Psoas muscle (tissue), 7 donors: ENCODE measurements at regions not wholly inside any gene's neighbourhood (a gene's known extent, or its start where the extent isn't known, plus 50 kb on each side); places are given as distances from the start of the nearest gene placed in this dataset.

Experiments used
- ATAC-seq, 4 donors: fragments of 200-7000 bp; cut with Tn5 transposase; one replicate each; pipeline ENCODE4 v1.9.1; 2020; ENCODE audit warnings: moderate library complexity in 3 of 4, mild to moderate bottlenecking in 2 of 4
- DNase-seq, 2 donors: peaks; one replicate each; pipeline ENCODE4 v3.0.0-alpha.2; 2020
- H3K27ac ChIP-seq: fragments of 200-600 bp; one replicate; pipeline ENCODE4 v1.8.0; 2022
- H3K27me3 ChIP-seq, 3 donors: fragments of 200-600 bp in 1 of 3; one replicate each; pipeline versions ENCODE4 v1.6.1 to v1.8.0; 2013 to 2022; ENCODE audit warnings: low read length in 2 of 3, mild to moderate bottlenecking in 2 of 3, moderate library complexity in 1 of 3; ENCODE audit not compliant: insufficient read depth in 3 of 3
- H3K36me3 ChIP-seq, 2 donors: fragments of 200-600 bp in 1 of 2; one replicate each; pipeline versions ENCODE4 v1.6.1 to v1.8.0; 2013 to 2022; ENCODE audit warnings: low read depth in 1 of 2, mild to moderate bottlenecking in 1 of 2, moderate library complexity in 1 of 2; ENCODE audit not compliant: insufficient read depth in 1 of 2
- H3K4me1 ChIP-seq: fragments of 200-600 bp; one replicate; pipeline ENCODE4 v1.8.0; 2022
- H3K4me3 ChIP-seq: fragments of 200-600 bp; one replicate; pipeline ENCODE4 v1.8.0; 2022; ENCODE audit warnings: mild to moderate bottlenecking
- H3K9me3 ChIP-seq: fragments of 200-600 bp; one replicate; pipeline ENCODE4 v1.8.0; 2022
- CTCF ChIP-seq: fragments of 200-600 bp; IDR thresholded peaks from one replicate; pipeline ENCODE4 v1.8.0; 2022; ENCODE audit warnings: antibody characterized with exemption
- WGBS, 3 donors: extraction: QIAGEN DNeasy Blood & Tissue Kit; methylation state at CpG; one replicate each; pipeline versions ENCODE4 v1.1.6 to v1.1.7; 2013; 5-methylcytosine and 5-hydroxymethylcytosine counted together
- intact Hi-C, 2 donors: fragments of 100-400 bp; cut with DNase I; formaldehyde crosslinking; loops; one replicate each; pipeline versions ENCODE4 v1.11.0 to v1.14.2; 2022
- donor health status: healthy with polysubstance abuse.
- donor health status: DM: no; HTN: no; CAD: no; lungs with moderate emphysema.
- donor health status: Bipolar disorder and iron deficiency.
- donor health status: healthy.
- donor health status: DM: yes; HTN: yes; CAD: no.
- donor health status: DM: no; HTN: no; CAD: no.
- donor health status: DM: yes; HTN: yes; CAD: no.

DNA sequence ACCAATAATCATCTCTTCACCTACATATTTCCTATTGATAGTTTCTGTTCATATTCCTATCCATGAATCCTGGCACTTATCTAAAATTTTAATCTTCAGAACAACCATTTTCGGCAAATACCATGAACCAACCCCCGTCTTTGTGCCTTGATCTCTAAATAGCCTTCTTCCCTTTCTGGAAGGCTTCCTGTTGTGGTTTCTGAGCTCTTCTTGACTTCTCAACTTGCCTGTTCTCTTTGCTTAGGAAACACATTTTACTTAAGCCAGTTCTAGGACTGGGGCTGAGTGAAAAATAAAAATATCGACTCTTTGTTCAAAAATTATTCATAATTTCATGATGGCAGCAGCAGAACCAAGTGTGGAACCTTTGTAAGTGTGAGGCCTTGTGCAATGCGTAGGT is 882.4 kb downstream of the C4orf33 start:
- ATAC-seq: no peak

GRCh38 chr4:129988957-129989356 is 893.0 kb downstream of the C4orf33 start:
- no peak for TF ChIP-seq CTCF
- Histone ChIP-seq H3K36me3 (no peaks in the 10 kb centered on the region), H3K4me3 (no peak overlapping the region), H3K9me3 (no peaks in the 10 kb centered on the region), H3K4me1 (no peaks in the 10 kb centered on the region), H3K27me3 (no peaks in the 10 kb centered on the region), H3K27ac (no peak overlapping the region)
- ATAC-seq: no peak
- intact Hi-C loops: no loop called here
- DNase-seq: no peak

More for the DNA sequence above, 882.4 kb downstream of the C4orf33 start:
- Histone ChIP-seq H3K9me3 (no peaks in the 10 kb centered on the region), H3K27me3 (no peaks in the 10 kb centered on the region), H3K27ac (no peak overlapping the region), H3K4me1 (no peaks in the 10 kb centered on the region), H3K4me3 (no peak overlapping the region), H3K36me3 (no peaks in the 10 kb centered on the region)
- intact Hi-C loops: no loop called here
- no peak for TF ChIP-seq CTCF
- WGBS, 3 donors: 85 to 90% (median 86%) methylated on average over 4 of the region's 4 CpGs
- no peak for DNase-seq

DNA sequence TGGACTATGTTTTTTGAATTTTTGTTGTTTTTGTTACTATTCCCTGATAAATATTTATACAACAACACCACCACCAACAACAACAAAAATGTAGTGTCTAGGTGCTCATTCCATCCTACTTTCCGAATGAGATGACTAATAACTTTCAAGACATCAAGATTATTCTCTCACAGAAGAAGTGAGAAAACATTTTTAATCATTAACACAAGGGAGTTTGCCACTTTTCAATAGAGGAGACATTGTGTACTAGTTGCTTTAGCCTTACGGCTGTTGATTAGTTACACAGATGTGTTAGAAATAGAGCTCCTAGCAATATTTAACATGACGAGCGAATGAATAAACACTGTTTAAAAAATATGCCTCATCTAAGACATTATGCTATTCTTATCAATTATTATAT is 898.8 kb downstream of the C4orf33 start:
- DNase-seq (no peak), ATAC-seq (no peak)
- no peaks in the 10 kb centered on the region for H3K27me3 ChIP-seq
- no peaks in the 10 kb centered on the region for H3K4me1 ChIP-seq
- no peaks in the 10 kb centered on the region for H3K36me3 ChIP-seq
- no peak overlapping the region for H3K4me3 ChIP-seq
- TF ChIP-seq CTCF: no peak
- no peak overlapping the region for H3K27ac ChIP-seq
- intact Hi-C loops: no loop called here
- no peaks in the 10 kb centered on the region for H3K9me3 ChIP-seq
- WGBS, 3 donors: 38 to 60% (median 51%) methylated on average over 4 of the region's 4 CpGs

DNA sequence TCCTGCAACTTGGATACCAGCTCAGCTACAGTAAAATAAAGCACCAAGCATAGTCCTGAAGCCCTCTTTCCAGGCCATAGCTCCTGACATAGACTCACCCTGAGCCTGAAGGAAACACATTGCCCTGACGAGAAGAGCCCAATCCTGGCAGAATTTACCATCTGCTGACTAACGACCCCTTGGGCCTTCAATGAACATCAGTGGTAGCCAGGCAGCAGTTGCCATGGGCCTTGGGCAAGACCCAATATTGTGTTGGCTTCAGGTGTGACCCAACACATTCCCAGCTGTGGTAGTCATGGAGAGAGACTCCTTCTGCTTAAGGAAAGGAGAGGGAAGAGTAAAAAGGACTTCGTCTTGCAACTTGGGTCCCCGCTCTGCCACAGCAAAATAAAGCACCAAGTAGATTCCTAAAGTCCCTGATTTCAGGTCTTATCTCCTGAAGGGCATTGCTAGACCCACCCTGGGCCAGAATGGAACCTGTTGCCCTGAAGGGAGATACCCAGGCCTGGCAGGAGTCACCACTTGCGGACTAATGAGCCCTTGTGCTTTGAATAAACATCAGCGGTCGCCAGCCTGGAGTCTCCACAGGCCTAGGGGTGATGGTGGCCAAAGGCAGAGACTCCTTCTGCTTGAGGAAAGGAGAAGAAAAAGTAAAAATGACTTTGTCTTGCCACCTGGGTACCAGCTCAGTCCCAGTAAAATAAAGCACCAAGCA is 902.6 kb downstream of the C4orf33 start:
- TF ChIP-seq CTCF: no peak
- Histone ChIP-seq H3K4me1 (no peaks in the 10 kb centered on the region), H3K27ac (no peak overlapping the region), H3K27me3 (no peaks in the 10 kb centered on the region), H3K36me3 (no peaks in the 10 kb centered on the region), H3K4me3 (no peak overlapping the region), H3K9me3 (no peaks in the 10 kb centered on the region)
- DNase-seq: no peak
- WGBS, 3 donors: 86 to 90% (median 88%) methylated on average over 7 of the region's 7 CpGs
- intact Hi-C loops: no loop called here
- ATAC-seq: no peak

- no peak for DNase-seq
- H3K4me1 ChIP-seq: no peaks in the 10 kb centered on the region
- H3K36me3 ChIP-seq: no peaks in the 10 kb centered on the region
- ATAC-seq: no peak
- intact Hi-C loops: no loop called here
- no peak overlapping the region for H3K4me3 ChIP-seq
- no peak for TF ChIP-seq CTCF
- H3K27me3 ChIP-seq: no peaks in the 10 kb centered on the region
- H3K9me3 ChIP-seq: no peaks in the 10 kb centered on the region
- H3K27ac ChIP-seq: no peak overlapping the region
Observed at GRCh38 chr4:129999156-129999555, 903.2 kb downstream of the C4orf33 start.
